ENCODE measurements at regions not wholly inside any gene's neighbourhood (a gene's known extent, or its start where the extent isn't known, plus 50 kb on each side); places are given as distances from the start of the nearest gene placed in this dataset.
A peak's percentile ranks its signal among the peaks of the same experiment; 100 is the strongest.

DNA sequence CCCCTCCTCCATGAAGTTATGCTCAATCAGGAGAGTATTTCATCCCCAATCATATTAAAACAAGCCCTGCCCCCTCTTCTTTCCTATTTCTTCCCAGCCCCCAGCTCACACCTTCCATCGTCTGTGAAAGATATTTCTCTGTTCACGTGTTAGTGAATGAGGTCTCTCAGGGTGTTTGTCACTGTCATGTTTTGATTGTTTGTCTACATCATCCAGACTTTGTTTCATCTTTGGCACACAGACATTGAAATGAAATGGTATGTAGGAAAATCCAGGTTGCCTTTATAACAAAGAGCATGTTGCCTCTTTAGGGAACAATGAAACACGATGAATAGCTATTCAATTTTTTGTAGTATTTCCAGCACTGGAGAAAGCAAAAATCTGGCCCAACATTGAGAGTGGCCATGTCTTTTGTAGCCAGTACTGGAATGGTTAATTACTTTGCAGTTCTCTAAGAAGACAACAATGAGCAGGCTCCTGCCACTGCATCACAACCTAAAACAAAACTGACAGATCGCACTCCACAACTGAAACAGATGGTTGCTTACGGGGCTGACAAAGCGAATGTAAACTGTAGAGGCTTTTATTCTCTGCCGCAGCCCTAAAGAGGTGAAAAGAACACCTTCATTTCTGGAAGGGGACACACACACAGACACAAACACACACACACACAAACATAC, 543.6 kb upstream of the CITED2 start:
- no peaks in the 10 kb centered on the region for H3K36me3 ChIP-seq (ENCODE audit: insufficient read depth, low read length)
- no peaks in the 10 kb centered on the region for H3K4me1 ChIP-seq (ENCODE audit: insufficient read depth, low read length)
- H3K4me3 ChIP-seq (ENCODE audit: insufficient read depth, low read depth, low read length): no peak overlapping the region
- no peak overlapping the region for H3K27ac Mint-ChIP-seq (ENCODE audit: unreplicated experiment)
- no peaks in the 10 kb centered on the region for H3K27me3 Mint-ChIP-seq (ENCODE audit: low read depth, unreplicated experiment)
- no peak overlapping the region for H3K4me3 Mint-ChIP-seq (ENCODE audit: unreplicated experiment)
- H3K9me3 Mint-ChIP-seq (ENCODE audit: unreplicated experiment): peaks cover 3% of the 10 kb centered on the region
- H3K36me3 Mint-ChIP-seq (ENCODE audit: low read depth, unreplicated experiment): no peaks in the 10 kb centered on the region
- H3K27me3 ChIP-seq (ENCODE audit: insufficient read depth, low read length): no peaks in the 10 kb centered on the region
- H4K20me1 ChIP-seq (ENCODE audit: insufficient read depth, low read length): no peaks in the 10 kb centered on the region
- peak overlapping the region; percentile 31 for H2AFZ ChIP-seq (ENCODE audit: low read depth, low read length)
- TF ChIP-seq EZH2 (IDR thresholded peaks at IDR 0.05; ENCODE audit: insufficient read depth, low read length): no peak
- TF ChIP-seq, protein P1, sequence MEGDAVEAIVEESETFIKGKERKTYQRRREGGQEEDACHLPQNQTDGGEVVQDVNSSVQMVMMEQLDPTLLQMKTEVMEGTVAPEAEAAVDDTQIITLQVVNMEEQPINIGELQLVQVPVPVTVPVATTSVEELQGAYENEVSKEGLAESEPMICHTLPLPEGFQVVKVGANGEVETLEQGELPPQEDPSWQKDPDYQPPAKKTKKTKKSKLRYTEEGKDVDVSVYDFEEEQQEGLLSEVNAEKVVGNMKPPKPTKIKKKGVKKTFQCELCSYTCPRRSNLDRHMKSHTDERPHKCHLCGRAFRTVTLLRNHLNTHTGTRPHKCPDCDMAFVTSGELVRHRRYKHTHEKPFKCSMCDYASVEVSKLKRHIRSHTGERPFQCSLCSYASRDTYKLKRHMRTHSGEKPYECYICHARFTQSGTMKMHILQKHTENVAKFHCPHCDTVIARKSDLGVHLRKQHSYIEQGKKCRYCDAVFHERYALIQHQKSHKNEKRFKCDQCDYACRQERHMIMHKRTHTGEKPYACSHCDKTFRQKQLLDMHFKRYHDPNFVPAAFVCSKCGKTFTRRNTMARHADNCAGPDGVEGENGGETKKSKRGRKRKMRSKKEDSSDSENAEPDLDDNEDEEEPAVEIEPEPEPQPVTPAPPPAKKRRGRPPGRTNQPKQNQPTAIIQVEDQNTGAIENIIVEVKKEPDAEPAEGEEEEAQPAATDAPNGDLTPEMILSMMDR (IDR thresholded peaks at IDR 0.05; ENCODE audit: insufficient read depth, low read depth, low read length): no peak
- no peaks in the 10 kb centered on the region for H3K79me2 ChIP-seq (ENCODE audit: insufficient read depth, low read length)
- no peaks in the 10 kb centered on the region for H3K9me3 ChIP-seq (ENCODE audit: insufficient read depth, low read depth, low read length)
- no peak for DNase-seq (ENCODE audit: low read depth)
- peak overlapping the region; percentile 28 for H3K4me2 ChIP-seq (ENCODE audit: low read length)
- no peak overlapping the region for H3K27ac ChIP-seq (ENCODE audit: low read depth, low read length)
- no peaks in the 10 kb centered on the region for H3K4me1 Mint-ChIP-seq (ENCODE audit: low read depth, unreplicated experiment)
- no peak for FAIRE-seq
- H3K9ac ChIP-seq (ENCODE audit: low read length): no peak overlapping the region

DNA sequence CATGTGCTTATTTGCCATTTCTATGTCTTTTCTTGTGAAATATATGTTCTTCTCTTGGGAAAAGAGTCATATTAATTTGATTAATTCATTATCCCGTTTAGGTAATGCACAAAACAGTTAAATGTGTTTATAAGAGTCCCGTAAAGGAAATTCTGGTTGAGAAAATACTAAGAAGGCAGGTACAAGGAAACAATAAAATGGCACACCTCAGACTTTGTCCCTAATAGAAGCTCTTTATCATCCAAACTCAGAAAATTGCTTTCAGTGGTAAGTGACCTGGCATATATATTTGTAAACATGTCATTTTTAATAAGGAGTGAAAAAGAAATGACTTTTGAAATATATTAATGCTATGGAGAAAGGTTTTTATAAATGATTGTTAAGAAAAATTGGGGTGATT, 540.5 kb upstream of the CITED2 start:
- TF ChIP-seq, protein P1 (IDR thresholded peaks at IDR 0.05; ENCODE audit: insufficient read depth, low read depth, low read length): no peak
- TF ChIP-seq EZH2 (IDR thresholded peaks at IDR 0.05; ENCODE audit: insufficient read depth, low read length): no peak
- Mint-ChIP-seq H3K4me3 (ENCODE audit: unreplicated experiment) (no peak overlapping the region), H3K27ac (ENCODE audit: unreplicated experiment) (no peak overlapping the region), H3K36me3 (ENCODE audit: low read depth, unreplicated experiment) (no peaks in the 10 kb centered on the region), H3K9me3 (ENCODE audit: unreplicated experiment) (peaks cover 3% of the 10 kb centered on the region), H3K27me3 (ENCODE audit: low read depth, unreplicated experiment) (no peaks in the 10 kb centered on the region), H3K4me1 (ENCODE audit: low read depth, unreplicated experiment) (no peaks in the 10 kb centered on the region)
- no peaks in the 10 kb centered on the region for H3K79me2 ChIP-seq (ENCODE audit: insufficient read depth, low read length)
- FAIRE-seq (no peak), DNase-seq (ENCODE audit: low read depth) (no peak)
- H3K36me3 ChIP-seq (ENCODE audit: insufficient read depth, low read length): no peaks in the 10 kb centered on the region
- H3K4me2 ChIP-seq (ENCODE audit: low read length): no peak overlapping the region
- no peaks in the 10 kb centered on the region for H3K9me3 ChIP-seq (ENCODE audit: insufficient read depth, low read depth, low read length)
- H3K4me3 ChIP-seq (ENCODE audit: insufficient read depth, low read depth, low read length): no peak overlapping the region
- no peak overlapping the region for H3K27ac ChIP-seq (ENCODE audit: low read depth, low read length)
- H2AFZ ChIP-seq (ENCODE audit: low read depth, low read length): no peak overlapping the region
- no peak overlapping the region for H3K9ac ChIP-seq (ENCODE audit: low read length)
- H3K4me1 ChIP-seq (ENCODE audit: insufficient read depth, low read length): no peaks in the 10 kb centered on the region
- H4K20me1 ChIP-seq (ENCODE audit: insufficient read depth, low read length): no peaks in the 10 kb centered on the region
- no peaks in the 10 kb centered on the region for H3K27me3 ChIP-seq (ENCODE audit: insufficient read depth, low read length)

DNA sequence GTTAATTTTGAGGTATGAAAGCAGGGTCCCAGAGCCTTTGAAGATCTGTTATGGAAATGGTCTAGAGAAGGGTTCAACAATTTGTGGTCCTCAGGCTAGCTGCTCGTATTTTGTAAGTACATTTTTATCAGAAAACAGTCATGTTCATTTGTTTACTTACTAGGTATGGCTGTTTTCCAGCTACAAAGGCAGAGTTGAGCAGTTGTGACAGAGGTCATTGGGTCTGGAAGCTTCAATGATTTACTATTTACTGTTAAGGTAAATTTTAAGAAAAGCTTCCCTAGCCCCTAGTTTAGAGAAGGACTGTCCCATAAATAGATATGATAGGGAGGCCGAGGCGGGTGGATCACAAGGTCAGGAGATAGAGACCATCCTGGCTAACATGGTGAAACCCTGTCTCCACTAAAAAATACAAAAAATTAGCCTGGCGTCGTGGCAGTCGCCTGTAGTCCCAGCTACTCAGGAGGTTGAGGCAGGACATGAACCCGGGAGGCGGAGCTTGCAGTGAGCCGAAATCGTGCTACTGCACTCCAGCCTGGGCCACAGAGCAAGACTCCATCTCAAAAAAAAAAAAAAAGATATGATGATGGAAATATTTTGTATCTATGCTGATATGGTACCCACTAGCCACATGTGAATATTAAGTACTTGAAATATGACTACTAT, 538.4 kb upstream of the CITED2 start:
- no peak for FAIRE-seq
- H3K9me3 ChIP-seq (ENCODE audit: insufficient read depth, low read depth, low read length): no peaks in the 10 kb centered on the region

More for the DNA sequence above, 538.4 kb upstream of the CITED2 start:
- Histone ChIP-seq H3K4me2 (ENCODE audit: low read length) (no peak overlapping the region), H2AFZ (ENCODE audit: low read depth, low read length) (no peak overlapping the region), H3K27me3 (ENCODE audit: insufficient read depth, low read length) (no peaks in the 10 kb centered on the region), H3K79me2 (ENCODE audit: insufficient read depth, low read length) (no peaks in the 10 kb centered on the region), H3K36me3 (ENCODE audit: insufficient read depth, low read length) (no peaks in the 10 kb centered on the region), H3K27ac (ENCODE audit: low read depth, low read length) (no peak overlapping the region), H3K4me3 (ENCODE audit: insufficient read depth, low read depth, low read length) (no peak overlapping the region), H4K20me1 (ENCODE audit: insufficient read depth, low read length) (no peaks in the 10 kb centered on the region), H3K9ac (ENCODE audit: low read length) (no peak overlapping the region), H3K4me1 (ENCODE audit: insufficient read depth, low read length) (no peaks in the 10 kb centered on the region)
- Mint-ChIP-seq H3K27ac (ENCODE audit: unreplicated experiment) (no peak overlapping the region), H3K4me1 (ENCODE audit: low read depth, unreplicated experiment) (no peaks in the 10 kb centered on the region), H3K4me3 (ENCODE audit: unreplicated experiment) (no peak overlapping the region), H3K36me3 (ENCODE audit: low read depth, unreplicated experiment) (no peaks in the 10 kb centered on the region), H3K9me3 (ENCODE audit: unreplicated experiment) (peaks cover 3% of the 10 kb centered on the region), H3K27me3 (ENCODE audit: low read depth, unreplicated experiment) (no peaks in the 10 kb centered on the region)
- TF ChIP-seq, protein P1 (IDR thresholded peaks at IDR 0.05; ENCODE audit: insufficient read depth, low read depth, low read length): no peak
- no peak for TF ChIP-seq EZH2 (IDR thresholded peaks at IDR 0.05; ENCODE audit: insufficient read depth, low read length)
- DNase-seq (ENCODE audit: low read depth): no peak
